GM12872 (cell line): ENCODE measurements at regions not wholly inside any gene's neighbourhood (a gene's known extent, or its start where the extent isn't known, plus 50 kb on each side); places are given as distances from the start of the nearest gene placed in this dataset.

Experiments
- CTCF ChIP-seq: IDR thresholded peaks from 3 replicates; pipeline ENCODE4 v1.5.1; 2011; ENCODE audit warnings: low read depth, mild to moderate bottlenecking, low read length, moderate library complexity; ENCODE audit not compliant: insufficient read depth

- no peak for TF ChIP-seq CTCF
Measured at GRCh38 chr3:194950906-194951628, 265.4 kb downstream of the FAM43A start.

- TF ChIP-seq CTCF: no peak
Measured at GRCh38 chr3:194951931-194952582, 266.4 kb downstream of the FAM43A start.

DNA sequence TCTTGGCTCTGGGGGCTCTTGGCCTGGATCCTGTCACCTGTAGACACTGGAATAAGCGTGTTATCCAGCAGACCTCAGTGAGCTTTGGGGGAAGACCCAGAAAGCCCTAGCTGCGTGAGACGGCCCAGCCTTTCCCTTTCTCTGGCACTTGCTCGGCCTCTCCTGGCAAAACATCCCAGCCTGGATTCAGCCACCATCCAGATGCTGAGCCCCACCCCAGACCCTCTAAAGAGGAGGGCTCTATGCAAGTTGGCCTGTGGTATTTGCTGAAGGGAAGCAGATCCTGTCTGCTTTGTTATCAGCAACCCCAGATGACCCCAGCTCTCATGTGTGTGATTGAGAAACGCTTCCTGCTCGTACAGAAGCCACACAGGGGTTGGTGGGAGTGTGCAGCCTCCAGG lies 267.2 kb downstream of the FAM43A start:
- no peak for TF ChIP-seq CTCF

- no peak for TF ChIP-seq CTCF
Measured at GRCh38 chr3:194953291-194953690, 267.6 kb downstream of the FAM43A start.

DNA sequence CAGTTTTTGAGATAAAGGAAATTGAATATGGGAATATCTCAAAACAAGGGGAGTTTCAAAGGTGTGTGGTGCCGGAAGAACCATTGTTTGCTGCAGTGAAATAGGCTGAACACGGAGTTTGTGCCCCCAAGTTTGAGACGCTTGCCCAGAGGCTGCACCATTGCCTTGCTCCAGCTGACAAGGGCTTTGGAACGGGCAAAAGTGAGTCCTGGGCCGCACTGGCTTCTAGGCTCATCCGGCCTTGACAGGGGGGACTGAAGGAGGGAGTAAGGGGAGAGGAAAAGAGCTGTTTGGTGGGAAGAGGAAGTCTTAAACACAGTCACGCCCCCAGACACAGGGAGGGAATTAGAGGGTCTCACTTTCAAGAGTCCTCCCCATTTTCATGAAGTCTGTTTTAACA lies 269.9 kb downstream of the FAM43A start:
- TF ChIP-seq CTCF: no peak

GRCh38 chr3:194955979-194956696 lies 270.5 kb downstream of the FAM43A start:
- no peak for TF ChIP-seq CTCF

DNA sequence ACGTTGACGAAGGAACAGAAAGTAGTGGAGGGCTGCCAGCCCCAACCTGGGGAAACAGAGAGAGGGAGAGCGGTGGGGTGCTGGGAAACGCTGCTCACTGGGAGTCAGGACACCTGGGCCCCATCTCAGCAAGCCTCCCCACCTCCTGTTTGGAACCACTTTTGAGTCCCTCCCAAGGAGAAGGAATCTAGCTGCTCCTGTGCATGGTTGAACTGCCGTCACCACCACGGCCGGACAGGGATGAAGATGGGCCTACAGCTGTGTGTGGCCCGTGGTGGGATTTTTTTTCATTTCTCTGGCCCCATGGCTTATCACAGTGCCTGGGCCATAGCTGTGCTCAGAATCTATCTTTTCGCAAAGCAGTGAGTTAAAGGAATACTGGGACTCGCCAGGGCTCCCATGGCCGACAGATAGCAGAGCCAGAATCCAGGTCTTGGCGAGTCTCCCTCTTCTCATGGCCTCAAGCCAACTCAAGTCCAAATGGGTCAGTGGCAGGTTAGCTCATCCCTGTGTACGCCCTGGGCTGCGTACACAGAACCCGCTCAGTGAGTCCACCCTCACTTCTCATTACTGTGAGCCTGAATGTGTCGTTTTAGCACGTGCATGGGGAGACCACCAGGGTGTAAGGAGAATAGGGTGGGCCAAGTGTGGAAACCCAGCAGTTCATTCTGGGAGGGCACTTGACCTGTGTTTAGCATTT lies 271.2 kb downstream of the FAM43A start:
- no peak for TF ChIP-seq CTCF
